Stomach (tissue), 4 donors: ENCODE measurements at regions not wholly inside any gene's neighbourhood (a gene's known extent, or its start where the extent isn't known, plus 50 kb on each side); places are given as distances from the start of the nearest gene placed in this dataset.

Experiments
- CTCF ChIP-seq, 7 experiments: fragments of 450-650 bp in 4 of 7; fragments of 200-600 bp in 3 of 7; sonication (generic) in 3 of 7; IDR thresholded peaks; one replicate each; pipeline ENCODE4 v1.5.1; 2016 to 2019; ENCODE audit warnings: antibody characterized with exemption in 7 of 7, control low read depth in 2 of 7, mild to moderate bottlenecking in 1 of 7
- POLR2A ChIP-seq, 4 donors: fragments of 450-650 bp; IDR thresholded peaks; one replicate each; pipeline ENCODE4 v1.6.1; 2016; ENCODE audit warnings: antibody characterized with exemption in 4 of 4, control low read depth in 2 of 4, mild to moderate bottlenecking in 1 of 4, moderate library complexity in 1 of 4

GRCh38 chr13:28607187-28607955, 51.6 kb upstream of the POMP start:
- TF ChIP-seq POLR2A (IDR thresholded peaks at IDR 0.05) (no peak), CTCF (IDR thresholded peaks at IDR 0.05) (no peak)
